HG03280 (cell line): ENCODE measurements at regions not wholly inside any gene's neighbourhood (a gene's known extent, or its start where the extent isn't known, plus 50 kb on each side); places are given as distances from the start of the nearest gene placed in this dataset.
"Not testable (repeated sequence)": the region's sequence is repeated elsewhere in the genome, so short reads cannot be mapped to it uniquely, and the experiment has no call there.

ENCODE experiments used
- ATAC-seq: cut with Tn5 transposase; IDR thresholded peaks from one replicate; pipeline ENCODE4 v1.9.1; 2021; ENCODE audit warnings: mild to moderate bottlenecking, moderate library complexity; ENCODE audit not compliant: unreplicated experiment

DNA sequence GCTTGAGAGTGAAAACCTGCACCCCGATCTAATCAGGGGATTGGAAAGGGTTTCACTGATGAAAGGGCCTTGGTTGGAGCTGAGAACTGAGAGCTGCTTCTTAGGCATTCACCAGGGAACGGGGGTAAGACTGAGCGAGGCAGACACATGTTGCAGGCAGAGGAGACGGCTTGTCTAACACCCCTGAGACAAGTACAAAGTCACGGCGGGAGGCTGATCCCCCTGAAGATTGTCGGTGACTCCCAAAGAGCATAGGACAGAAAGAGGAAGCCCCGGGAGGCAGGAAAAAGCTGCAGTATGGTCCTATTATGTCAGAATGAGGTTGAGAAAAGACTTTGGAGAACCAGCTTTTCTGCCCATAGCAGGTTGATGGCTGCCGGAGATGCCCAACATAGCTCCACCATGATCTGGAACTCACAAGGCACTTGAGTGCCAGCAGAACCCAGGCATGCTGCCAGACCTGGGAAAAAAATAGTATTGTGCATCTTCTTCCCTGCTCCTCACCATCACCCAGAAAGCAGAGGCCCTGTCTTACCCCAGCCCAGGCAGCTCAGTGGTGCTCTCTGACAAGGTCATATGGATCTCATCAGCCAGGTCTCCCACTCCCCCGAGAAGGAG is 463.9 kb upstream of the PROX1 start:
- no peak for ATAC-seq

DNA sequence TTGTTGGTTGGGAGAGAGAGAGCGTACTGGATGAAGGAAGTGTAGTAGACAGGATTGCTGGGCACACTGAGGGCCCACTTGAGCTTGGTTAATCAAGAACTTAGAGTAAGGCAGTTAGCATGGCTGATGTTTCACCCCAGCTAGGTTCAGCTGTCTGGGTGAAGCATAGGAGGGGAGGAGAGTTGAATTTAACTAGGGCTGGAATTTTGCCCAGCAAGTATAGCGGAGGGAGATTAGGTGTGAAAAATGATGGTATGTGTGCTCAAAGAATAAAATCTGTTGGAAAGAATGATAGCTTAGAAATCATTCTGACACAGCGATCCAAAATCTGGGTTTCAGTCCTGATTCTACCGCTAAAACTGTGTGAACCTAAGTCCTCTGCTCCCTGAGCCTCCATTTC is 461.5 kb upstream of the PROX1 start:
- no peak for ATAC-seq

DNA sequence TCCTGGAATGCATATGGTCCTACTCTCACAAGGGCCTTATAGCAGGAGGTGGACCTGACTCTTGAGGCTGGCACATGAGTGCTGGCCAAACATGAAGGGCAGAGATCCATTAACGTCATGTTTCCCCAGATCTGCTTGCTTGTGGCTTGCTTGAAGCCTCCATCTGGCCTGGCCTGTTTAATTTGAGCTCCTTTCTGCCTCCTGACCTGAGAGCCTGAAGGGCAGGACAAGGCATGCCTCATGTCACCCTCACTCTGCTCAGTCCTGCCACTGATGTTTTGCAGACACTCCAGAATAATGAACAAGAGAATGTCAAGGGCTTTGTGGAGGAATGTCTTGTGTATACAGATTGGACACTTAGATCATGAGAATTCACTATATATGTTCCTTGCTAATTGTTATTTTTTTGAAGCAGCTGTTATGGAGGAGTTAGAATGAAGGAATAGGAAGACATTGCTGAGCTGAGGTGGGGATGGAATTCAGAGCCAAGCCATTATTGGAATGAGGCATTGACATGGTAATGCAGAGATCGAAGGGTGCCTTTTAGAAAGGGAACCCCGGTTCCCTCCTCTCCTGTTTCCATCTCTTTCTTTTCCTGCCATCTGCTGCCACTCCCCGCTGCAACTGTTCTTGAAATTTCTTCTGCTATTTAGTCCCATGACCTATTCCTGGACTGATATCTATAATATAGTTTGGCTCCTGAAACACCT is 457.0 kb upstream of the PROX1 start:
- no peak for ATAC-seq

- ATAC-seq: no peak
Observed at GRCh38 chr1:213531369-213532310, 456.1 kb upstream of the PROX1 start.

DNA sequence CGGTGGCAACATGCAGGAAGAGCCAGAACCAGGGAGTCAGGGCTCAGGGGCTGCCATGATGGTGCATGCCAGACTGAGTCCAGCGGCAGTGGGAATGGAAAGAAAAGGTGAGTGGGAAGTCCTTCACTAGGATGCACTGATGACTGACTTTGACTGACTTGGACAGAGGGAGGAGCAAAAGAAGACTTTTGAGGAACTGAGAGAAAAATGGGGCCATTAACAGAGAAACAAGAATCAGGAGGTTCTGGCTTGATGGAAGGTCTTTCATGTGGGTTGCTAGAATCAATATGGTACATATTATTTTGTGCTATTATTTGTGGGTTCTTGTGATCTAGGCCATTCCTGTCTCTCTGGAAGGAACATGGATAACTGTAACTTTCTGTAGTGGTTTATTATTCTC is 454.6 kb upstream of the PROX1 start:
- no peak for ATAC-seq

DNA sequence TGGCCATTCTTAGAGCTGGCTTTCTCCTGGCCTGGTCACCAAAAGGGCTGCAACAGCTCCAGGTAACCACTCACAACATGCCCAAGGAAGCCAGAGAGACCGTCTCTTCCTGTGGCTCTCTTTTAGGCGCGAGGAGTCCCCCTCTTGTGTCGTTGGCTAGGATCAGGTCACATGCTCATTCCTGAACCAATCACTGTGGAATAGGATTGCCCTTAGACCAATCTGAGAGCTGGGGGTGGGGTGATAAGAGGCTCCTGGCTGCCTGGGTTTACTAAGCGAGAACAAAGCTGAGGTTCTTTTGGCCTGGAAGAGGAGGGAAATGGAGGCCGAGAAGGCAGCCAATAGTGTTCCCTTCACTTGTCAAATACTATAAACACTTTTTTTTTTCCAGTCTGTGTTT is 452.1 kb upstream of the PROX1 start:
- ATAC-seq: no peak

DNA sequence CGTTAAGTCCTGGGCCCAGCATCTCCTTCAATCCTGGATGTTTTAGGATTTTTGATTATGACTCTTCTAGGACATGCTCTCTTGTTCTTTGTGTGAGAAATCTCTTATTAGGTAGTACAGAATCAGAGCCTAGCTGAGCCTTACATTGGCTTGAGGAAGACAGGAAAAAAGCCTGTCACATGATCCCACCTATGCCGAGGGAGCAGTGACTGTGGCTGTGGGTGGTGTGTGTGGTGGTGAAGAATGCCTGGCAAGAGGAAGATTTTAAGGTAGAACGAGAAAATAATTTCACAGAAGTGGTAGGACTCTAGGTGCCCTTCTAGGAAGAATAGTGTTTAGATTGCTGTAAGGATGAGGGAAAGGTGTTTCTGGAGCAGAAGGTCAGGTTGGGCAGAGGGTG is 449.5 kb upstream of the PROX1 start:
- no peak for ATAC-seq

DNA sequence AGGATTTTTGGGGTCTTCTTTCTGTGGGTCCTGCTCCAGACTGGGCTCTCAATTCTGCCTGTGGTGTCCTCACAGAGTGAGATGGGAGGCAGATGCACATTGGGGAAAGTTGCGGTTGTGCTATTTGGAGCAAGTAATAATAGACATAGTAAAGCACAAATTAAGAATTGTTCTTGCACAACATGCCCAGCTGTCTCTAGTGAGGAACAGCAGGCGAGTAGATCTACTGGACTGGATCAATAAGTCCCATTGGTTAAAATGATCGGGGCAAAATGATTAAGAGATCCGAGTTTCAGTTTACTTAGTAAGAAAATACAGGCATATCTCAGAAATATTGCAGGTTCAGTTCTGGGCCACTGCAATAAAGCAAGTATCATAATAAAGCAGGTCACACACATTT is 448.3 kb upstream of the PROX1 start:
- no peak for ATAC-seq

GRCh38 chr1:213541641-213542040 is 446.1 kb upstream of the PROX1 start:
- ATAC-seq: no peak

DNA sequence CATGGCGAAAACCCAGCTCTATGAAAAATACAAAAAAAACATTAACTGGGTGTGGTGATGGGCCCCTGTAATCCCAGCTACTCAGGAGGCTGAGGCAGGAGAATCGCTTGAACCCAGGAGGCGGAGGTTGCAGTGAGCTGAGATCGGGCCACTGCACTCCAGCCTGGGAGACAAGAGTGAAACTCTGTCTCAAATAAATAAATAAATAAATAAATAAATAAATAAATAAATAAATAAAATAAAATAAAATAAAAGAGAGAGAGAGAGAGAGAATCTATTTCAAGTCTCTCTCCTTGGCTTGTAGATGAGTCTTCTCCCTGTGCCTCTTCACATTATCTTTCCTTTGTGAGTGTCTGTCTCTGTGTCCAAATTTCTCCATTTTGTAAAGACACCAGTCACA is 442.6 kb upstream of the PROX1 start:
- ATAC-seq: not testable (repeated sequence)

DNA sequence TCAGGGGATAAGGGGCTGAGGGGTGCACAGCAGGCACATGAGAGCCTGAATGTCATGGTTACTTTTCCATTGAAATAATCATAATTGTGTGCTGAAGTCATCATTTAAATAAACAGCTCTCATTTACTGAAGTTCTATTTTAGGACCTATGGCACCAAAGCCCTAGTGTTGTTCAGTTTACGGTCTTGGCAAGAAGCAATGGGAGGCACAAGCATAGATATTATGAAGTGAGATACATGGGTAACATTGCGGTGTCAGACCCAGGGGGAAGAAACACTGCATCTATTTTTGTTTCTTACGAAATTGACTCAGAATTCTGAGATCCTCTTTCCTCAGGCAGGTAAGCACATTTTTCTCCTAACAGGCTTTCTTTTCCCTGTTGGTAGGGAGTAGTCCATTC is 437.8 kb upstream of the PROX1 start:
- no peak for ATAC-seq

GRCh38 chr1:213550804-213551203 is 437.0 kb upstream of the PROX1 start:
- no peak for ATAC-seq

- no peak for ATAC-seq
Observed at GRCh38 chr1:213552045-213552444, 435.7 kb upstream of the PROX1 start.

GRCh38 chr1:213560226-213560625 is 427.5 kb upstream of the PROX1 start:
- no peak for ATAC-seq

- ATAC-seq: no peak
Observed at GRCh38 chr1:213561870-213562269, 425.9 kb upstream of the PROX1 start.

DNA sequence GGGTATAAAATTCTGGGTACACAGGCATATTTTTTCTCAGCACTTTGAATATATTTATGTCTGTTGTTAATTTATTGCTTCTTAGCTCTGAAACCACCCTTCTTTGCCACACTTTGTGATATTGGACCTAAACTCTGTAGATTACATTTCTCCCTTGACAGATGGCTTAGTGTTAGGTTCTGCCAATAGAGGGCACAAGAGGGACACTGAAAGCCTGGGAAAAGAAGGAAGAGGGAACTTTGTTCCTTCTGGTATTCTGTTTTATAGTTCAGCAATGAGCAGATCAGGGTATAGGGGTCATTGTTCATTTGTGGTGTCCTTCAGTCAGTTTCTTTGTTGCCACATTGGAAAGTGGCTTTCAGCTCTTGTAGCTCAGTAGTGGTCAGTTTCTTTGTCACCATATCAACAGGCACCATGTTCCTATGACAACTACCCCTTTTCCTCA is 423.5 kb upstream of the PROX1 start:
- no peak for ATAC-seq

DNA sequence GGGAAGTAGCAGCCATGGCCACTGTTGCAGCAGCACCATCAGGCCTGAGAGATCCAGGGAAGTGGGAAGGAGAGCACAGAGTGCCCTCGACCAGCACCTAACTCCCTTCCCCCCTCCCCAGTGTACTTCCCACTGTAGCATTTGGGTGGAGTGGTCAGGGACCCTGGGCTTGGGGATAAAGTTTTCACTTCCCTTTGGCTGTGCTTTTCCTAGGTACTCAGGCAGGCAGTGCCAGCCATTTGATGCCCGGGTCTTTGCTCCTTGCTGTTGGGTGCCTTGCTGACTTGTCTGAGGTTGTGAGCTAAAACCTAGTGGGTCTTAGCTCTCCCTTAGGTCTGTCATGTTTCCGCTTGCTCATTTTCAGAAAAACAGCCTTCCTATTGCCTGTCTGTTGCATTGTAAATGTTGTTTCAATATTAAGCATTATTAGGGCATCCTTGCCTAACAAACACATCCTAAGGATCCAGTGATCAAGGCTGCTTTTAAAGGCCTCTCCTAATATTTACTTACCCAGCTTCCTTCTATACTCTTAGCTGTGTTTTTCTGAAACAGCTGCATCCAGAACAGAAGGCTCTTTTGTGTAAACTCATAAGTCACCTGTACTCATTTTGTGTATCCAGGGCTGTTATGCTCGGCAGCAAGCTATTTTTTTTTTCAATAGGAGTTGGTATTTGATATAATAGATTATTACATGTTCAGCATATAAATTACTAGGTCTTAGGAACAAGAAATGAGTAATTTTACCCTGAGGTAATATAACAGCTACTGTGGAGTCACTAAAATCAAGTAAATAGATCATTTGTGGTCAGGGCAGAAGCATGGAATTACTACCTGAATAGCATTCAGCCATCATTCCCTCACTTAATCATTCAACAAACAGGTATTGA is 418.6 kb upstream of the PROX1 start:
- ATAC-seq: no peak

GRCh38 chr1:213569816-213570150 is 418.0 kb upstream of the PROX1 start:
- ATAC-seq: no peak

- no peak for ATAC-seq
Observed at GRCh38 chr1:213570487-213570886, 417.3 kb upstream of the PROX1 start.

- ATAC-seq: no peak
Observed at GRCh38 chr1:213571419-213571818, 416.4 kb upstream of the PROX1 start.

DNA sequence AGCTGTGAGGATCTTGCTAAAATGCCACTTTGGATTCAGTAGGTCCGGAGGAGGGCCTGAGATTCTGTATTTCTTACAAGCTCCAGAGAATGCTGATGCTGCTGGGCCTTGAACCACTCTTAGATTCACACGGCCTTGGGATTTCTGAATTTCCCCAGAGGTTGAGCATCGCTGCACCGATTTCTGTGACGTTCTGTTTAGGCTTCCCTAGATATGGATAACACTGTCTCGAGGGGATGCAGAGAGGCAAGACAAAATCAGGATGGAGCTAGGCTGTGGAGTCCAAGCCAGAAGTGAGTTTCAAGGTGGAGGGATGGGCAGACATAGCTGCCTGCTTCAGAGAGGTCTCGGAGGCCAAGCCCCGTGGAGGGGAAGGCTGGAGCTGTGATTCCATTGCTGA is 415.9 kb upstream of the PROX1 start:
- no peak for ATAC-seq
